OCI-LY3 (cell line): ENCODE measurements at regions not wholly inside any gene's neighbourhood (a gene's known extent, or its start where the extent isn't known, plus 50 kb on each side); places are given as distances from the start of the nearest gene placed in this dataset.

Experiments
- CTCF ChIP-seq: fragments of 200-600, 300-600 bp; sonication (generic); IDR thresholded peaks from 2 replicates; pipeline ENCODE4 v1.5.1; 2014; ENCODE audit warnings: antibody characterized with exemption, low read length, low read depth
- EZH2phosphoT487 ChIP-seq: fragments of 200-600 bp; shearing (Covaris generic); IDR thresholded peaks from 2 replicates; pipeline ENCODE4 v1.6.1; 2018; ENCODE audit warnings: antibody characterized with exemption, mixed run types, low read depth

DNA sequence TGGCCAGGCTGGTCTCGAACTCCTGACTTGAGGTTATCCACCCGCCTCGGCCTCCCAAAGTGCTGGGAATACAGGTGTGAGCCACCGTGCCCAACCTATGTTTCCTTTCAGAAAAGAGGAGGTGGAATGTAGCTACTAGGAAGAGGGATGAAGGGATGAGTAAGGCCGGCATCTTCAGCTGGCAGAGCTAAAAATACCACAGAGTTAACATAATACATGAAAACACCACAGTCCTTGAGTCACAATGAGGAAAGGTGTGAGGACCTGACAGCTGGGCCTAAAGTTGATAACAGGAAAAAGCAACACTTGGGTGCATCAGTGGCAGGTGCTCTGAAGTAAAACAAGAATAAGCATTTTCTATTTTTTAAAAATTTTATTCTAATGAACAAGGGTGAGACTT, 392.2 kb downstream of the DIPK2A start:
- TF ChIP-seq CTCF (no peak), EZH2phosphoT487 (no peak)
